Activated CD4-positive, alpha-beta T cell treated with anti-CD3 and anti-CD28 coated beads for 1 hour (primary cell): ENCODE measurements at regions not wholly inside any gene's neighbourhood (a gene's known extent, or its start where the extent isn't known, plus 50 kb on each side); places are given as distances from the start of the nearest gene placed in this dataset.
"Not testable (repeated sequence)": the region's sequence is repeated elsewhere in the genome, so short reads cannot be mapped to it uniquely, and the experiment has no call there.

Source experiments
- DNase-seq: peaks from one replicate; pipeline ENCODE4 v3.0.0-alpha.2; 2020

DNA sequence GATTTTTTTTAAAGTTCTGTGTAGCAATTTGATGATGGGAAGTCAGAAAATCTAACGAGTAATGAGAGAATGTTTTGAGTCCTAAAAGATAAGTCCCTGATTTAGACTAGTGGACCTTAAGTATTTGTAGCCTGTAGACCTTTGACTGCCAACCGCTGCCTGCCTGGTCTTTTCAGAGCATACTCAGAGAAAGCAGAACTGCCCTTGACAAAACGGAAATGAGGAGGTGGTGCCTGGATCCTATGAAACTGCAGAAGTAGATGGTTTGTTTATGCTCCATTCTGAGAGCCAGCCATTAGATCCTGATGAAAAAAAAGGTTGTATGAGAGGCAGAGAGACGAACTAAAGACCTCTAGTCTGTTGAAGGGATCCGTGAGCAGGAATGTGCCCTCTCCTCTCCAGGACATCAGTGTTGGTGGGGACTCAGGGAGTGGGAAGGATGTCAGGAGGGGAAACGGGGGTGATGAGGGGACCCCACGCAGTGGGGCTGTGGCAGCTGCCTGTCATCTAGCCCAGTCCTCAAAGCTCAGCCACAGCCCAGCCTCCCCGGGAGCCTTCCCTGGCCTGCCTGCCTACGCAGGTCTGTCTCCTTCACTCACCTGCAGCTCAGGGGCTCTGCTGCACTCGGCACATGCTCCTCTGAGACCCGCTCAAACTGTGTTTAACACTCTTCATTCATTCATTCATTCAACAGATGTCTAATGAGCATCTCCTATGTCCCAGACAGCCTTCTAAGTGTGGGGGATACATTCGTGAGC, 447.5 kb downstream of the AACS start:
- no peak for DNase-seq

DNA sequence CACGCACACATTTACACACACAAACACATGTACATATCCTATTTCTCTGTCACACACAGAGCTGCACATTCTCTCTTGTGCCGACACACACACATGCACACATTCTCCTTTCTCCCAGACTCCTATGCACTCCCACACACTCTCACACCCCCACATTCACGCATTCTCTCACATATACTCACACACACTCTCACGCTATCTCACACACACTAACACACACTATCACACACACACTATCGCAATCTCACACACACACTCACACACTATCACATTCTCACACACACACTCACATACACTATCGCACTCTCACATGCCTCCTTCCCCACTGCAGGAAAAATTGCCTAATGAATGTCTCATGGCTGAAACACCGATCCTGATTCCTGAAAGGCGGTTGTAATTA, 450.7 kb downstream of the AACS start:
- no peak for DNase-seq

DNA sequence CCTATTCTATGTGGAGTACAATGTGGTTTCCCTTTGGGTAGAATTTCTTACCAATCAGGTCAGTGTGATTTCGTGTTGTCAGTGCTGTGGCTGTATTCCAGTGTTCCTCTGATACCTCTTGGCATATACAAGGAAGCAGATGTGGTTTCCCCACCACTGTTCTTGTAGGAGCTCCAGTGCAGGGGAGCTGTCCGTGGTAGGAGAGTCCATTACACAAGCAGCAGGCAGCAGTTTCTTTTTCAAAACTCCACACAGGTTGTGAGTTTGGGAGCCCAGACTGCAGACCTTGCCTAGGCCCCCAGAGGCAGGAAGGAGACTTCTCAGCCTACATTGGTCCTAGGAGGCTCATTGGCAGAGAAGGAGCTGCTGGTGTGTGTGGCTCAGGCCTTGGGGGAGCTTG, 452.8 kb downstream of the AACS start:
- no peak for DNase-seq

DNA sequence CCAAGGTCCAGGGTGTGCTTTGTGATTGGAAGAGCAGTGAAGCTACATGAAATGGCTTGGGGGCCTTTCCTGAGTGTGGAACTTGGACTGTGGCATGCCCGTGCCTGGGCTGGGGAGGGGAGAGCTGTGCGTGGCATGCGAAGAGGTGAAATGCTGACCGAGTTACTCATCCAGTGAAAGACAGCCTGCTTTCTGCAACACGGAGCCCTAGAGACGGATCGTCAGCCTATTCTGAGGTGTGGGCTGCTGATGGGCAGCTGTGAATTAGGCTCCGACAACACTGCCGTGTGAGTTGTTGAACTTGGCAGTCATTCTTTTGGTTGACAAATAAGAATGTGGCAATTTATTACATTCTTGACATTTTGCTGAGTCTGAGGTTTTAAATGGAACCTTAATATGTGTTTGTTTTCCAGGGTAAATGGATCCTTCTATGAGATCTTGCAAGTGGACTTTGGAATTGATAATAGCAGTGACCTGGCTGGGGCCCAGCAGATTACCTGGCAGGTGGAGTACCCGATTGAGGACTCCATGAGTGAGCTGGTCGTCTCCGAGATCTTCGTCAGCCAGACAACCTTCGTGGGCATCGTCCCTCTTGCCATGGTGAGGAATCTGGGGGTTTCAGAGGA, 453.9 kb downstream of the AACS start:
- no peak for DNase-seq

DNA sequence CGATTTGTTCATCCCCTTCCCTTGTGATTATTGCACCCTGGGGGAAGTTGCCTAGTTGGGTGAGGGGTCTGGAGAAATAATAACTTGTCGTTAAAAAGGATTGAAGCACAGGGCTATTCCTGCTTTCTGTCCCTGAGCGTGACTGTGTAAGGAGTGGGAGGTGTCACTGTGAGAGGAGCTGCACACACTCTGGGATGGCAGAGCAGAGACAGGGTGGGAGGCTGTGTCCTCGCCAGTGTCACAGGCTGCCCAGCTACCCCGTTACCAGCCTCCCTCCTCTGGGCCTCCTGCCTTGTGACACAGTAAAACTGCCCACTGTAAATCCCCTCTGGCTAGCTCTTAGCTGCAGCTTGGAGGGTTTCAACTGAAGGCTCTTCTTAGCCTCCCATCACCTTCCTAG, 460.6 kb downstream of the AACS start:
- DNase-seq, result no peak

DNA sequence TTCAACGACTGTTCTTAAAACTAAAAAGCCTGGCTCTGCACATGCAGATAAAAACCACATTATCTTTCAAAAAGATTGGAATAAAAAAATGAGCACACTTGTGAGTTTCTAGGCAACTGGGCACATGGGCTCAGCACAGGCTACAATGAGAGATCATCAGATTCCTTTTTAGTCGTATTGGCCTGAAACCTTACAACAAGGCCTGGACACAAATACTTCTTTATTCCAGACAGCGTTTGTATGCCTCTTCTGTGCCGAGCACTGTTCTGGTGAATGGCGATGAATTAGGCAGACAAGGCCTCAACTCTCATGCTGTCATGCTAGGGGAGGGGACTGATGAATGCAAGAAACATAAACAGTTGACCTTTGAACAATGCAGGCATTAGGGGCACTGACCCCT, 463.0 kb downstream of the AACS start:
- no peak for DNase-seq

DNA sequence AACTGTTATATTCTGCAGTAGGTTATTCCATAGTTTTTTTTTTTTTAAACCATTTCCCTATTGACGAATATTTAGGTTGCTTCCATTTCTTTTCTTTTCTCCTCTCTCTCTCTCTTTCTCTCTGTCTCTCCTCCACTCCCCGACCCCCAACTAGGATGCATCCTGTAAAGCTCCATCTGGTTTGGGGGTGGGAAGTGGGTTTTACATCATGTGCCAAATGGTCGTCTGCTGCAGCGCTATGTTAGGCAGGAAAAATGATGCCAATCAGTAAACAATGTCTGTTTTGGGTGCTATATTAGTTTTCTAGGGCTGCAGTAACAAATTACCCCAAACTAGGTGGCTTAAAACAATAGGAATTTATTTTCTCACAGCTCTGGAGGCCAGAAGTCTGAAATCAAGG, 465.0 kb downstream of the AACS start:
- DNase-seq, result no peak

DNA sequence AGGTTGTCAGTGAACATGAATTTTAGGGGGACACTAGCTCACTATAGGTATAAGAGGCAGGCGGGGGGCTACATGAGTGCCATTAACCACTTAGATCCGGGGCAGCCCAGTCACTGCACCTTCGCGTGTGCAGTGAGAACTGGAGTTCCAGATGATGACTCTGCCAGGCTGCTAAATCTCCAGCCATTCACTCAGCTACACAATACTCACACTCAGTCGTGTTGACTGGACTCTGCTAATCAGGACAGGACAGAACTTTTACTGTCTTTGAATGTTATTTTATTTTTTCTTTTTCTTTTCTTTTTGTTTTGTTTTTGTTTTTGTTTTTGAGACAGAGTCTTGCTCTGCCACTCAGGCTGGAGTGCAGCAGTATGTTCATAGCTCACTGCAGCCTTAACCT, 465.6 kb downstream of the AACS start:
- no peak for DNase-seq

DNA sequence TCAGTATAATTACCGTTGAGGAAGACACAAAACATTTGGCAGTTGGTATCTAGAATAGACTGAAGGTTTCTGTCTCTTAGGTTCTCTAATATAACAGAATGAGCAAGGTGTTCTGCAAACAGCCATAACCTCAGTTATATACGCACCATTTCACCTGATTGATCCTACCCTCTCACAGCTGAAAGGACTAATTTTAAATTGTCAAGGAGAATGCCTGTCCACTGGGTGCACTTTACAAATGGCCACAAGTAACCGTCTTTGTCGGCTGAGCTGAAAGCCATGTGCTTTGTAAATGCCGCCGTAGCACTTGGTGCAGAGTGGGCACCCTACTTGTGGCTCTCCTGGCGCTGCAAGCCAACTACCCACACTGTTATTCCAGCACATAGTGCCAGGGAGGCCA, 466.3 kb downstream of the AACS start:
- no peak for DNase-seq

DNA sequence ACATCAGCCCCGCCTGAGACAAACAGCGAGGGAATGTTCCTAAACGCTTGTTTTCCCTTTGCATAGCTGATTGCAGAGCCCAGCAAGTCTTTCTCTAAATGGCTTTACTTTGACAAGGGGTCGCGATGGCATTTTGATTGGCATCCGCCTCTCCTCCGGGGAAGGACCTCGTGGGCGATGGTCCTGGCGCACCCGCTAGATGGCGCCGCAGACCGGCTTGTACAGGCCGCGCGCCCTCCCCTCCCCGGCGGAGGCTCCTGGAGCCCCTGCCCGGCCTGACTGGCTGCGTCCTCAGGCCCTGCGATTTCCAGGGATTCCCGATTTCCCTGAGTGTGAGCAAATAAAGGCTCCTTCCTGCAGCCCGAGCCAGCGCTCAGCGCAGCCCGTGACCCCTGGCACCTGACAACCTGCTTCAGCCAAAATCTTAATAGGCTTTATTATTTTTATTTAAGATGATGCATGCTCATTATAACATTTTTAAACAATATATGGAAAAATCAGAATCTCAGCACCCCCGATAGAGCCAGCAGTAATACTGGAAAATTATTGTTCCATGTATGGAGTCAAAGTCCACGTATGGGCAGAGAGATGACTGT, 468.3 kb downstream of the AACS start:
- no peak for DNase-seq

DNA sequence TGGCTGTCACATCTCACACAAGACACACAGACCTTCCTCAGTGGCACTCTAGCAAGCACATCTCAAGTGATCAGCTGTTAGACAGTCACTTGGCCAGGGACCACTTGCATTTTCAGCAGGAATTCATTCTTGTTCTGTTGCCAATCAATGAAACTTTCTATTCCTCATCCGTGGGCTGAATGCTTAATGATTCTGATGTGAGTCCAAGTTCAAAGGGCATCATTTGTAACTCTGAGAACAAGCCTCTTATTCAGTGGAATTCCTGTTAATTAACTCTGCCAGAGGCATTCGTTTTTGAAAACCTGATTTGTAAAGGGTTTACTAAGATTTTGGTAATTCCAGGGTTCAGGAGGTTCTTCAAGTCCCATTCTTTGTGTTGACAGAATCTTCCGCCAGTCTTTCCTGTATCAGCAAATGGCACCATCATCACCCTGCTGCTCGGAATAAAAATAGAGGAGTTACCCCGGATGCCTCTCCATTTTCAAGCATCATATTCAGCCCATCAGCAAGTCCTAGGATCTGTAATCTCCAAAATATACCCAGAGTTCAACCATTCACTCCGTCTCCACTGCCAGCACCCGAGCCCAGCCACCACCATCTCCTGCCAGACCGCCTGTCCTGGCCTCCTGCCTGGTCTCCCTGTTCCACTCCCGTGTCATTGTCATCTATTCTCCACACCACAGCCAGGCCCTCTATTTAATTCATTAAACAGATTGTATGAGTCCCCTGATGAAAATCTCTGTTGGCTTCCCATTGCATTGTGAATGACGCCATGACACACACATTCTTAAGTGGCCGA, 473.4 kb downstream of the AACS start:
- no peak for DNase-seq

DNA sequence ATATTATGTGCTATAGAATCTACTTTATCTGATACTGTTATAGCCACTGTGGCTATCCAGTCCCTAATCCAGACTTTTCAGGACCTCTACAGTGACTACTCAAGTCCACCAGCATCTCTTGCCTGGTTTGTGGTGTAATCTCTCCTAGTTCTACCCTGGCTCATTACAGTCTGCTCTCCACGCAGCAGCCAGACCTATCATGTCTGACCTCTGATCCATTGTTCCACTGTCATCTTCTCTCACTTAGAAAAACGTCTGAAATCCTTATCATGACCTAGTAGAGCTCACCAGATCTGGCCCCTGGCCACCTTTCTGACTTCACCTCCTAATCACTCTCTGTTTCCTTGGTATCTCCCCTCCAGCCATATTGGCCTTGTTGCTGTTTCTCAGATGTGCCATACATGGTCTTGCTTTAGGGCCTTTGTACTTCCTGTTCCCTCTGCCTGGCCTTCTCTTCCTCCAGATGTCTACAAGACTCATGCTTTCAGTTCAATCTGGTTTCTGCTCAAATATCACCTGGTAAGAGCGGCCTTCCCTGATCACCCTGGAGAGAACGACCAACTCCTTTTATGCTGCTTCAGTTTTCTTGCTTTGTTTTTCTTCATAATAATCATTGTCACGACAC, 475.5 kb downstream of the AACS start:
- DNase-seq, result no peak

DNA sequence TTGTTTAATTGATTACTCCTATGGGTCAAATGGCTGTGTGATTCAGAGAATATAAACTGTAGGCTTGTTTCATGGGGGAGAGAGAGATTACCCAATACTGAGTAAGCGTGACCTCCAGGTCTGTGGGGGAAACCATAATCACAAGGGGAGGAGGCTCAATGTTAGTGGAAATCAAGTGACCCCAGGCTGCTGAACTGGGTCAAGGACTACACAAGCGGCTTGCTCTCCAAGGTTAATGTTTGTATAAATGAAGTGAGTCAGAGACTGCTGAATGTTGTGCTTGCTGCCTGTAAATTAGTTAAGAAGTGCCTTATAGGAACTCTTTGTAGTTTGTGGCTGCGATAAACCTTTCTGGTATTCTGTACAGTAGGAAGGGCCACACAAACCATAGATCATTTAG, 479.7 kb downstream of the AACS start:
- DNase-seq, result no peak

DNA sequence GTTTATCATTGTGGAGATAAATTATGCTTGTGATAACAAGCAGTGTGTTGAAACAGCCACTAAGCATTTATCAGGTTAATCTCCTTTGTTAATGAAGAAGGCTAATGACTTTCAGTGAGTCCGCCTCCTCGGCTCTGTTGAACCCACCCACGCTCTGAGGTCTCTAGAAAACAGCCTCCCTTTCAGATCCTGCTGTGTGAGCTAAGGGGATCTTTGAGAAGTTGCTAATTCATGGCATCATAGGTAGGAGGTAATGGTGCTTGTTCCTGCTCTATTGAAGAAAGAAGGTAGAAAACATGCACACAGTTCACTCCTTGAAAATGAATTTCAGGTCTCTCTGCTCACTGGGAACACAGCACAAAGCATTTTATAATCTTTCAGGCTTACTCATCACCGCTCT, 483.9 kb downstream of the AACS start:
- DNase-seq, result no peak

DNA sequence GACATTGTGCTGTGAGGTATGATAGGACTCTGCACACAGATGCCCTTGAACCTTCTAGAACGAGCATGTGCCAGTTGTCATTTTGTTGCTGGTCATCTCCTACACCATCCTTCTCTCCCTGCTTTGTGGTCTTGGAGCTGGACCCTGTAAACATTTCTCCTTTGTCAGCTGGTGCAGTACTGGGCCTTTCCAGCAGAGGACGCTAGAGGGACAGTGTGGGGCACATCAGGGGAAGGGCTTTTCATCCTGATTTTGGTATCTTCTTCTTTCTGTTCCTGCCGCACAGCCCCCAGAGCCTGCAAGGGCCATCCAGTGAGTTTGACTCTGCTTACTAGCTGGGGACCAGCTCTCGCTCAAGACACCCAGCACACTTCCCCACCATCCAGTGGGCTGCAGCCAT, 484.6 kb downstream of the AACS start:
- DNase-seq, result no peak

DNA sequence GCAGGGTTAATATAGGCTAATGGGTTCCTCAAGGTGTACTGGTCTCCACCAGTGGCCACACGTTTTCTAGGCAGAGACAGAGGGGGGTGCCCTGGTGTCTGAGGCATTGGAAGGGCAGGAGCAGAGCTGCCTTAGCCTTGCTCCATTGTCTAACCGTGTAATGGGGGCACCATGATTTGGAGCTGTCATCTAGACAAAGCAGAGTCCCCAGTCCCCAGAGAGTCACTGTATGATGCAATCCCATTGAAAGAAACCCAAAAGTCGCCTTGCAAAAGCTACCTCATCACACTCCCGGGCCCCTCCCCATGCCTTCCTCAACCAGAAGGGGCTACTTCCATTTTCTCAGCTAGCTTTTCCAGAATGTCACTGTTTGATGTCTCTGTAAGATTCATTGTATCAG, 487.1 kb downstream of the AACS start:
- DNase-seq, result no peak

DNA sequence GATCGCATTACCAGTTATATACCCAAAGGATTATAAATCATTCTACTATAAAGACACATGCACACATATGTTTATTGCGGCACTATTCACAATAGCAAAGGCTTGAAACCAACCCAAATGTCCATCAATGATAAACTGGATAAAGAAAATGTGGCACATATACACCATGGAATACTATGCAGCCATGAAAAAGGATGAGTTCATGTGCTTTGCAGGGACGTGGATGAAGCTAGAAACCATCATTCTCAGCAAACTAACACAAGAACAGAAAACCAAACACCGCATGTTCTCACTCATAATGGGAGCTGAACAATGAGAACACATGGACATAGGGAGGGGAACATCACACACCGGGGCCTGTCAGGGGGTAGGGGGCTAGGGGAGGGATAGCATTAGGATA, 495.8 kb downstream of the AACS start:
- DNase-seq, result not testable (repeated sequence)

DNA sequence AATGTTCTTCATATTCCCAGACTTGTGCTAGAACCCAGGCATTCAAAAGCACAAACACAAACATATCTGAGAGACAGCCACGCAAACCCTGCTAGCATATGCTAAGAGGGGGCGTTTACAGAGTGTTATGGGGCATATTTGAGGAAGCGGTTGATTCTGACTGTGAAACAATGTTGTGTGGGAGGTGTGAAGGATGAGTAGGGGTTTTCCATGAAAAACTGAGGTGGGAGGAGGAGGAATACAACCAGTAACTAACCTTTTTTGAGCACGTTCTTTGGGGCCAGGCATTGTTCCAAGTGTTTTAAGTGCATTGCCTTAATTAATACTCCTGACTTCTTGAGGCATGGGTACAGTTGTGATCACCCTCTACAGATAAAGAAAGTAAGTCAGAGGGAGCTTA, 499.5 kb downstream of the AACS start:
- no peak for DNase-seq

DNA sequence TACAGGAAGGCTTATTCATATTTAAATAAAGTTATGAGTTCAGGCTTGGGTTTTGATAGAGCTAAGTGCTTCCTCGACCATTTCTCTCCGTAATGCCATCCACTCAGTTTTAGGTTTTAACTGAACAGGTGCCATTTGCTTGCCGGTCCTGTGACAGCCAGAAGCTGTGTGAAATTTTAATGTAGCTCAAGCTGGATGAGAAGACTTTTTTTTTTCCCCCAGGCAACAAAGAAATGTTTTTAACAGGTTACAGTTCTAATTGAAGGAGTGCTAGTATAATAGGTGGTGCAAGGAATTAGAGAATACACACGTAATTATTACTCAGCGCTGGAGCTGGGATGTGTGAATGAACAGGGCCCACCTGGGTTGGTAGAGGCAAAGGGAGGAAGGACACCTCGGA, 502.3 kb downstream of the AACS start:
- no peak for DNase-seq

DNA sequence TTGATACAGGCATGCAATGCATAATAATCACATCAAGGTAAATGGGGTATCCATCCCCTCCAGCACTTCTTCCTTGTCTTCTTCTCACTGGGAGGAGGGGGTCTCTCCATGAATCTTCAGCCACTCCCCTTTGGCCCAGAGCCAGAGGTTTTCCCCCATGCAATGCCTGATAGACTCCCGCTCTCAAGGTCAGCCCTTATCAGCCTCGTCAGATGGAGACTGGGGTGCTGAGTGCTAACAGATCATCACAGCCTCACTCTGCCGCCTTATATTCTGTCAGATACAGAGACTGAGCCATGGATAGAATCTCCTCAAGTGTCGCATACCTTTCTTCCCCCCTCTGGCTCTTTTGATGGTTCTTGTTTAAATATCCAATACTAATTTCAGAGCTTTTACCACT, 503.1 kb downstream of the AACS start:
- DNase-seq, result no peak

DNA sequence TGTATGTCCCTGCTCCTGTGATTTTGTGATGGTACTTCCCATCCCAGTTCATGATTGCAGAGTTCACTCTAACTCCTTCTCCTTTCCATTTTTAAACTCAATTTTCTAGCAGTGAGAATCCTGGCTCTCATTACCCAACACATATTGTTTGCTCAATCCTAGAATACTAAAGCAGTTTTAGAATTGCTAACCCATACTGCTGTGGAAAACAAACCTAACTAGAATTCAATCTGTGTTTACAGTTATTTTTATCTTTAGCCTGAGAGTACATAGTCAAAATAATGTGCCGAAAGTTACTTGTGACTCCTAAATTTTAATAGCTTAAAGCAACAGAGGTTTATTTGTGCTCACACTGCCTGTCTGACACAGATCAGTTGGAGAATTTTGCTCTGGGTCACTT, 508.0 kb downstream of the AACS start:
- no peak for DNase-seq

DNA sequence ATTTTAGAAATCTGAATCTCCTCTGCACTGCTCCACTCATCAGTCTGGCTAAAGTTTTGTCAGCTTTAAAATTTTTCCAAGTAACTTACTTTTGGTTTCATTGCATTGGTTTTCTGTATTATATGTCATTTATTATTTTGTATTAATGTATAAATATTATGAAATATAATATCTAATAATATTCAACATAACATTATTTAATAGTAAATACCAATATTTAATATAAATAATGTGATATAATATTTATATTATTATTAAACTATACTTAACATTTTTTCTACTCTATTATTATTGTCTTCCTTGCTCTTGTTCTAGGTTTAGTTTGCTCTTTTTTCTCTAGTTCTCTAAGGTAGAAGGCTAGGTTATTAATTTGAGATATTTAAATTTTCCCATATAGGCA, 512.1 kb downstream of the AACS start:
- DNase-seq, result no peak

DNA sequence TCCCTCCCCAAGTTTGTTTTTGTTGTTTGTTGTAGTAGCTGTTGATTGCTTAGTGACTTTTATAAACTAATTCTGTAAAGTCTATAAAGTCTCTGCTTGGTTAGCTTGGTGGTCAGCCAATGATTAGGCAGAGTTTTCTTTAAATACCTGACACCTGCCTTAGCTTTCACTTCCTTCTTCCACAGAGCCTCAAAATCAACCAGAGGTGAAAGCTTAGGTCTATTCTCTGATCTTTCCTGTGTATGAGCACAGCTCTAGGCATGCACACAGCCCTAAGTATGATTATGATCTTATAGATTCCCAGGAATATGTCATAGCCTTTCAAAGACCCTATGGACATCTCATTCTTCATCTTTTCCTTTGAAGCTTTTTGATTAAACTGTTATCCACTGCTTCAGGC, 514.7 kb downstream of the AACS start:
- DNase-seq, result no peak
